GM21619 (cell line): ENCODE measurements at regions not wholly inside any gene's neighbourhood (a gene's known extent, or its start where the extent isn't known, plus 50 kb on each side); places are given as distances from the start of the nearest gene placed in this dataset.

Experiments
- ATAC-seq: cut with Tn5 transposase; IDR thresholded peaks from one replicate; pipeline ENCODE4 v1.9.1; 2021; ENCODE audit not compliant: unreplicated experiment

DNA sequence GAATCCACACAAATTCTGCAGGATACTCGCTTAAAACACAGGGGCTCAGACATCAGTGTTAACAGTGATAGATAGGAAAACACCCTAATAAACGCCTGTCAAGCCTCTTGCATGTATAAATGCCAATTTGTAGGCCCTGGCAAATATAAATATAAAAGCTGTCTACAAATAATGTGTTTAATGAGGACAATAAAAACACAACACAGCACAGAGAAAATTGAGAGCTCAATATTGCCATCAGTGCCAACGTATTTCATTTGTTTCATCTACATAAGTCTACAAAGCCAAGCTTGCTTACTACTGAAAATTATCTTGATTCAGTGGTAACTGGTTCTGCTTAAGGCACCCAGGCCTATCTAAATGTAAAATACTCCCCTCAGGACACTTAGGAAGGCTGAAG is 1387.0 kb upstream of the TENM4 start:
- ATAC-seq: no peak

DNA sequence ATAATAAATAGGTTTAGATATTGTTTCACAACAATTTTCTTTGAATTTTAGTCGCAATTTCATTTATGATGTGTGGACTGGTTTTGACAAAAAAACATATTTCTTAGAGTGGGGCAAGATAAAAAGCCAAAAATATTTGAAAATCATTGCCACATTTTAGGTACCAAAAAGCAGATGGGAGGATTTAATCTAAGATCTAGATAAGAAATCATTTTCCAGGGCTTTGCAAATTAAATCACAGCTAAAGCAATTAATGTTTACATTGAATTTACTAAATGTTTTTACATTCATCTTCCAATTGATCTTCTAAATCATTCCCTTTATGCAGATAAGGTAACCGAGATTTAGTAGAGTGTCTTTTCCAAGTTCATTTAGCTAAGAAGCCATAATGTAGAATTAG is 1386.0 kb upstream of the TENM4 start:
- no peak for ATAC-seq

GRCh38 chr11:80822308-80822707 is 1381.5 kb upstream of the TENM4 start:
- no peak for ATAC-seq

- no peak for ATAC-seq
Measured at GRCh38 chr11:80819271-80819670, 1378.4 kb upstream of the TENM4 start.

DNA sequence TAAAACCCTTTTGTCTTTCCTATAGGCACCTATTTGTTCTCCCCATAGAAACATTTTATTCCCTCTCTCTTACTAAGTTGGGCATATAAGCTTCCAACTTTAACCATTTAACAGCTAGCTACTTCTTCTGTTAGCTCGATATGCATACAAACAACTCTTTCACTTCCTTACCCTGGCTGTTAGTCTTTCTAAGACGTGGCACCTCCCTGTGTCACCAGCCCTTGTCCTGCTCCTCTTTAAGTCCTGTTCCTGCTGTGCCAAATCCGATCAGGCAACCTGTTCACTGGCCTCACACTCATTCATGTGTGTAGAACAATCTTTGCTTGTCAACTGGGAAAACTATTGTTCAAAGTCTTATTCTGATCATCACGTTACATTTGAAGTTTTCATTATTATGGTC is 1376.1 kb upstream of the TENM4 start:
- peak; percentile 28 for ATAC-seq

DNA sequence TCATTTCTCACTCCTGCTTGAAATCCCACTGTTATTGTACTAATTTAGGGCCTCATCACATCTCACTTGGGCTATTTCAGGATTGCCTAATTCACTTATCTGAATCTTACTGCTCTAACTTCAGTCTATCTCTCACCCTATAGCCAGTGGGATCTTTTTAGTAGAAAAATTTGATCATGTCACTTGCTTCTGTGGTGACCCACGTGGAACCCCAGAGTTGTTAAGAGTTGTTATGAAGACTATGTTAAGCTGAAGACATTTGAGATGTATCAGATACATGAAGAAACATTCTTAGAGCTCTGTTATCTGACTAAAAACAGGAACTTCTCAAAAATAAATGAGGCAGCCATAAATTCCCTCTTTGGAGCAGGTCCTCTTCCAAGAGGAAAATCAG is 1375.6 kb upstream of the TENM4 start:
- peak; percentile 27 for ATAC-seq

DNA sequence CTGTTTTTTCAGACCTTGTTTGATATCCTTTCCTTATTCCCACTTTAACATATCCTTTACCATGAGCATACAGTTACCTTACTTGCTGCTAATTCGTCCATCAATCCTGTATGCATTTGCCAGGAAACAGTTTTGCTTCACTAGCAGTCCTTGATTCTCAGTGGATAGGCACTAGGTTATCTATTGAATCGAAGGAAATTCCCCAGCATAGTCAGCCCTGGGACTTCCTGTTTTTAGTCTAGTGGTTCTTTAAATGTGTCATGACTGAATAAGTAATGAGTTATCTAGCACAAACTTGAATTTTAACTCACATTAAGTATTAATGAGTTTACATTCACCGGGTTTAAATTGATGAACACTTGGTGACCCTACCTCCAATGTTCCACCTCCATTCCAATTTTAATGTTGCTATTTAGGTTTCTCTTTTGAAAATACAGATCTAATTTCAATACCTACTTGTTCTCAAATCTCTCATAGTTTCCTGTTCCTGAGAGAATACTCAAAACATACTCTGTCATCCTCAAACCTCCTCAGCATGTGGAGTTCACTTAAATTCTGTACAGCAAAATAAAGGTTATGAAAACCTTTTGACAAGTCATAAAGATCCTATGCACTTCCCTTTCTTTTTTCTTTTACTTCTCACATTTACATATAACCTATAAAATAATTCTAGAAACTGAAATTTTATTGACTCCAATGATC is 1375.1 kb upstream of the TENM4 start:
- ATAC-seq: peak; percentile 87

DNA sequence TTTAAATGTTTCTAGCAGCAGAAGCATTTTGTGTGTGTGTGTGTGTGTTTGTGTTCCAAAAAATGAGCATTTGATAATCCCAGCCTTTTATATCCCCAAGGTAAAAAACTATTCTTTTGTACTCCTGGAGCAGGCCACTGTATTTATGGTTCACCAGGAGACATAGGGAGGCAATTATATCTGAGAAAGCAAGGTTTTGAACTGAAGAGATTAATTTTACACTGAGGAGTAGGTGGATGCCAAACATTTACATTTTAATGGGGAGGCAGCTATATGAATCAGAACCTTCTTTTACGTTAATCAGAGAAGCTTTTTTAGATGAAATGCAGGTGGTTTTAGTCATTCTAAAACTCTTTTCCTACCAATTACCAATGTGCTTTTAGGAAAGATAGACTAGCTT is 1374.0 kb upstream of the TENM4 start:
- no peak for ATAC-seq

- no peak for ATAC-seq
Measured at GRCh38 chr11:80810695-80811094, 1369.9 kb upstream of the TENM4 start.

DNA sequence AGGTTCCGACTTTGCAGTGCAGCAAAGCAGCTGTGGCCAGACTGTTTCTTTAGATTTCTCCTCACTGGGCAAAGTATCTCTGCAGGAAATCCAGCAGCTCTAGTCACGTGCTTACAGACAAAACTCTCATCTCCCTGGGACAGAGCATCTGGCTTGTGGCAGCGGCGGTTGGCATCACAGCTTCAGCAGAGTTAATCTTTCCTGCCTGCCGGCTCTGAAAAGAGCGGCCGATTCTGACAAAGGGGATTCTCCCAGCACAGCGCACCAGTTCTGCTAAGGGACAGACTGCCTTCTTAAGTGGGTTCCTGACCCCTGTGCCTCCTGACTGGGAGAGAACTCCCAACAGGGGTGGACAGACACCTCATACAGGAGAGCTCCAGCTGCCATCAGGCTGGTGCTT is 1357.3 kb upstream of the TENM4 start:
- ATAC-seq: no peak

GRCh38 chr11:80783561-80783960 is 1342.7 kb upstream of the TENM4 start:
- ATAC-seq: no peak

DNA sequence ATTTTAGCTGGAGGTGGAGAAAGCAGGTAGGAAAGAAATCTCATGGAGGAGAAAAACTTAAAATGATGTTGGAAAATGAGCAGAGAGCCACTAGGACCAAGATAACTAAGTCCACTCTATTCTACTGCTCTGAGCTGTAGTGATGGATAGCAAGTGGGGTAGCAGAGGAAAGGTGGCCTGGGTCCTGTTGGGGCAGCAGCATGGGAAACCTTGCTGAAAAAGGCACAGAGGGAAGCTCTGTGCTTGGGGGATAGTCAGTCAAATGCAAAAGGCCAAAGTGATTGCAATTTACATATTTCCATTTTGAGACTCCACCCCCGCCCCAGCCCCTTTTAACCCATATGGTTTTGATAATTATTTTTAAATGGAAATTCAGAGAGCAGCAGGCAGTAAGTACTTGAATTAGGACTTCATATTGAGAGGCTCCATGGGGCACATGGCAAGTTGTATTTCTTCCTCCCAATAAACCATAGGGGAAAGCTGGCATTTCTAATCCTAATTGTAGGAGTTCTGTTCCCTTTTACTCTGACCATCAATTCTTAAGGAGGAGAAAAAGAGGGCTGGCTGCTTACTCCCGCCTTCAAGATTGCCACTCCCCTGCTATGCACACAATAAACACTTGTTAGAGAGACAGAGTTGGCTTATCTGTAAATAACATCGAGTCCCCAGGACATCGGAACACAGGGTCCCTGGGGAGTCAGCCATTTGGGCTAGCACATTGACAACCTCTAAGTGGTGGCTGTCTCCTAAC is 1341.5 kb upstream of the TENM4 start:
- ATAC-seq: no peak

- no peak for ATAC-seq
Measured at GRCh38 chr11:80779905-80780605, 1339.2 kb upstream of the TENM4 start.

- no peak for ATAC-seq
Measured at GRCh38 chr11:80778941-80779340, 1338.1 kb upstream of the TENM4 start.

DNA sequence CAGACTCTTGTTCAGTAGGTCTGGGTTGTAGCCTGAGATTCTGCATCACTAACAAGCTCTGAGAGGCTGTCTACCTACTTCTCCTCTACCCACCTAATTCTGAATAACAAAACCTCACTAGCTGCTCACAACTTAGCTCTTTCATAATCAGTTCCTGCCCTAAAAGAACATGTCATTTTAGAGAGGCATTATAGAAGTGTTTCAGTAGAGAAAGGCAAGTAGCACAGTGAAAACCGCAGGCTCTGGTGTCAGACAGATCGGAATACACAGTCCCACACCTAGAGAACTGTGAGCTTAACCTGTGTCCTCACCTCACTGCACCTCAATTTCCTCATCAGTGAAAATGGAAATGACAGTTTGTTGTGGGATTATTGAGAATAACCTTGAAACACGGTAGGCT is 1337.6 kb upstream of the TENM4 start:
- ATAC-seq: no peak

- ATAC-seq: no peak
Measured at GRCh38 chr11:80773919-80774318, 1333.1 kb upstream of the TENM4 start.

- no peak for ATAC-seq
Measured at GRCh38 chr11:80771017-80771416, 1330.2 kb upstream of the TENM4 start.

DNA sequence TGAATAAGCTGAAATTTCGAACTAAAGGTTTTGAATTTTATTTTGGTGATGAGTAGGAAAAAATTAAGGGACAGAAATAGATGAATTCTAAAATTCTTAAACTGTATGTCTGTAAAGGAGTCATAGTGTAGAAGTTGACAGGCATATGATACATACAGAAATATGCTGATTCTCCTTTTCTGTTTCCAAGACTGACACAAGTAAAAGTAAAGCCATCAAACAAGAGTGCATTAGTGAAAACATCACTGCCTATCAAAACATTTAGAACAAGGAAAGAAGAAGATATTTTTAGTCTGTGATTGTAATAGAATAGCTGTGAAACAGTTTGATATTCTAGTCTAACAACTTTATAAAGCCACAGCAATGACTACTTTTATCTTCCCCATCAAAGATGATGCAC is 1318.0 kb upstream of the TENM4 start:
- no peak for ATAC-seq

DNA sequence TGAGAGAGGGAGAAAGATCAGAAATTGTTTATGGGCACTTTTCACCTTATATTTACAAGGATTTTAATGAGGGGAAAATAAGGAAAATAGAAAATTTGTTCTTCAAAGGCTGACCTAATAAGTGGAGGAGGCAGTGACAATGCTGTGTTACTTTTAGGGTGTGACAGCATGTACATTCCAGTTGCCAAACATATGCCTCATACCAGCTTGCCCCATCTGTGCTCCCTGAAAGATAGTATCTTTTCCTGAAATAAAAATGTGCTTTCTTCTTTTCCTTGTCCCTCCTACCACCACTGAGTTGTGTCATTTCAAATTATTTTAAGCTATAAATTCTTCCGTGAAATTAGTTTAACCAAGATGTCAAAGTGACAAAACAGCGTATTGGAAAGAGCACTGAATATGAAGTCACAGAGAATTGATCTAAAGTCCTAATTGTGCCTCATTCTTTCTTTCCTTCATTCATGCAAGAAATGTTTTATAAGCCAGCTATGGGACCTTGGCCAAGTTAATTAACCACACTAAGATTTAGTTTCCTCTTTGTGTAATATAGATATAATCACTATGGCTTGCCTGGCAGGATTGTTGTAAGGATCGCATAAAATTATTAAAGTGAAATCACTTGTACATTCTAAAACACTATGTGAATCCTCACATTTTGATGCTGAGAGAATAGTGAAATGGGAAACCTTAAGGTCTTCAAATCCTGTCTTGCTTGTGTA is 1307.5 kb upstream of the TENM4 start:
- ATAC-seq: no peak

GRCh38 chr11:80746300-80746699 is 1305.5 kb upstream of the TENM4 start:
- no peak for ATAC-seq

DNA sequence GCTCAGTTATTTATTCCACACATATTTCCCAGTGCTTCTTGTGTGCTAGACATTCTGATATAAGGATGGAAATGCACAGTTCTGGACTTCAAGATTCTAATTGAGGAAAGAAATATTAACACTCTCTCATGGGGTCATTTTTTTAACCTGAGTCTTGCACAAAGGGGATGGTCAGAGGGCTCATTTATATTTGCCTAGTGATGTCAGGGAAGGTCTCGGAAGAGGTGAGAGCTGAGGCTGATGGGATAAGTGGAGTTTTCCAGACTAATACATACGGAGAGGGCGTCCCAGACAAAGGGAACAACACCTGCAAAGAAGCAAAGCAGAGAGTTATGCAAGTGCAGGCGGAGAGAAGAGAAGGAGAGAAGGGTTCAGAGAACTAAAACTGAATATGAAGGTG is 1304.6 kb upstream of the TENM4 start:
- no peak for ATAC-seq
